GM23338 (cell line): ENCODE measurements at regions not wholly inside any gene's neighbourhood (a gene's known extent, or its start where the extent isn't known, plus 50 kb on each side); places are given as distances from the start of the nearest gene placed in this dataset.

ENCODE experiments used
- CREB1 ChIP-seq: fragments of 250-450 bp; sonication (Bioruptor Pico); IDR thresholded peaks from 2 replicates; pipeline ENCODE4 v1.5.0; 2020; ENCODE audit warnings: low read depth, mild to moderate bottlenecking, moderate library complexity
- CTCF ChIP-seq, 2 experiments: fragments of 200-600 bp in 1 of 2; sonication (generic) in 1 of 2; conservative IDR thresholded peaks; 2 replicates each; pipeline versions ENCODE4 v1.5.1 to v1.6.1; 2016 to 2017; ENCODE audit warnings: antibody characterized with exemption in 2 of 2, low read depth in 2 of 2, mild to moderate bottlenecking in 2 of 2, moderate library complexity in 1 of 2
- ETS1 ChIP-seq: IDR thresholded peaks from 2 replicates; pipeline ENCODE4 v1.6.1; 2016; ENCODE audit warnings: antibody characterized with exemption
- EZH2 ChIP-seq: fragments of 200-600 bp; sonication (generic); IDR thresholded peaks from one replicate; pipeline ENCODE4 v1.8.0; 2017; ENCODE audit warnings: antibody characterized with exemption, mild to moderate bottlenecking, low read depth; ENCODE audit not compliant: unreplicated experiment
- EZH2phosphoT487 ChIP-seq: fragments of 200-600 bp; sonication (generic); IDR thresholded peaks from one replicate; pipeline ENCODE4 v1.8.1; 2018; ENCODE audit warnings: antibody characterized with exemption; ENCODE audit not compliant: unreplicated experiment
- JUNB ChIP-seq: IDR thresholded peaks from one replicate; pipeline ENCODE4 v1.6.1; 2016; ENCODE audit warnings: antibody characterized with exemption; ENCODE audit not compliant: unreplicated experiment
- NANOG ChIP-seq: IDR thresholded peaks from 2 replicates; pipeline ENCODE4 v1.6.1; 2016; ENCODE audit warnings: antibody characterized with exemption, borderline replicate concordance
- POLR2AphosphoS5 ChIP-seq: IDR thresholded peaks from 2 replicates; pipeline ENCODE4 v1.6.1; 2016; ENCODE audit warnings: antibody characterized with exemption, low read depth
- REST ChIP-seq: IDR thresholded peaks from one replicate; pipeline ENCODE4 v1.6.1; 2018; ENCODE audit warnings: antibody characterized with exemption; ENCODE audit not compliant: unreplicated experiment
- STAT1 ChIP-seq: IDR thresholded peaks from one replicate; pipeline ENCODE4 v1.6.1; 2016; ENCODE audit warnings: antibody characterized with exemption; ENCODE audit not compliant: unreplicated experiment
- ZNF114 ChIP-seq: fragments of 250-450 bp; sonication (Bioruptor Pico); IDR thresholded peaks from 2 replicates; pipeline ENCODE4 v1.5.0; 2020; ENCODE audit warnings: mild to moderate bottlenecking, moderate library complexity
- ZNF331 ChIP-seq: fragments of 250-450 bp; sonication (Bioruptor Pico); IDR thresholded peaks from 2 replicates; pipeline ENCODE4 v1.5.0; 2020; ENCODE audit warnings: low read depth, mild to moderate bottlenecking, moderate library complexity
- ZNF462 ChIP-seq: fragments of 250-450 bp; sonication (Bioruptor Pico); IDR thresholded peaks from 2 replicates; pipeline ENCODE4 v1.5.0; 2020; ENCODE audit warnings: mild to moderate bottlenecking, moderate library complexity

- TF ChIP-seq CTCF (conservative IDR thresholded peaks at IDR 0.05; ENCODE audit: low read depth in 2 of 2) (no peak), EZH2 (no peak), REST (no peak), POLR2AphosphoS5 (no peak), EZH2phosphoT487 (no peak), ZNF331 (CRISPR knock-in tag) (no peak), CREB1 (CRISPR knock-in tag) (no peak), ETS1 (no peak), JUNB (no peak), ZNF114 (CRISPR knock-in tag) (no peak), ZNF462 (CRISPR knock-in tag) (no peak; the same call in 1 of the 2 replicates), NANOG (no peak), STAT1 (no peak)
Observed at GRCh38 chr10:78914060-78914378, 154.7 kb upstream of the ZMIZ1 start.
